HepG2 (cell line): ENCODE measurements at regions not wholly inside any gene's neighbourhood (a gene's known extent, or its start where the extent isn't known, plus 50 kb on each side); places are given as distances from the start of the nearest gene placed in this dataset.

ENCODE experiments used
- ATAC-seq: fragments of 200-7000 bp; cut with Tn5 transposase; 3 replicates; pipeline ENCODE4 v1.9.1; 2020; ENCODE audit warnings: mild to moderate bottlenecking, moderate library complexity
- BruUV-seq: library from RNA; stranded (reverse); fragments of 400-500 nt; replicated peaks from 2 replicates; lab custom pipeline; 2021; lab: Mats Ljungman, UMichigan
- CTCF ChIA-PET: fragments of 300-600 bp; formaldehyde crosslinking; extraction: SDS; loops from one replicate; lab custom pipeline; 2021; ENCODE audit warnings: low total read pairs, inconsistent platforms, low intra/inter-chr PET ratio; lab: Yijun Ruan, JAX
- POLR2A ChIA-PET: fragments of 350-600 bp; sonication (Branson Sonifier 250); formaldehyde crosslinking; loops from one replicate; lab custom pipeline; 2020; ENCODE audit warnings: antibody characterized with exemption, inconsistent platforms; lab: Yijun Ruan, JAX
- DNase-seq: peaks from one replicate; pipeline ENCODE4 v3.0.0-alpha.2; 2015; ENCODE audit warnings: low spot score
- FAIRE-seq: peaks from 3 replicates; lab custom pipeline; 2011; peaks lifted over from hg19 to GRCh38; lab: Jason Lieb, UNC
- H2AFZ ChIP-seq: one replicate; pipeline ENCODE4 v1.6.1; 2011; ENCODE audit warnings: low read length, inconsistent platforms
- H3K27ac ChIP-seq: fragments of 300-600 bp; 3 replicates; pipeline ENCODE4 v1.8.0; 2011; ENCODE audit warnings: mixed run types, mild to moderate bottlenecking, mixed read lengths, low read length, inconsistent platforms; ENCODE audit not compliant: insufficient read depth; ENCODE audit errors: extremely low read length
- H3K27me3 ChIP-seq, 2 experiments: fragments of 200-600 bp in 1 of 2; 2 replicates in 1 of 2; 3 replicates in 1 of 2; pipeline versions ENCODE4 v1.6.0 to v1.8.0; 2011; ENCODE audit warnings: low read length in 2 of 2, mild to moderate bottlenecking in 2 of 2, moderate library complexity in 2 of 2, inconsistent platforms in 1 of 2; ENCODE audit not compliant: insufficient read depth in 2 of 2, control insufficient read depth in 1 of 2
- H3K36me3 ChIP-seq, 2 experiments: fragments of 200-600 bp in 1 of 2; replicated peaks in 1 of 2; 2 replicates in 1 of 2; 3 replicates in 1 of 2; pipeline versions ENCODE4 v1.5.1 to v1.8.0; 2011; ENCODE audit warnings: low read length in 2 of 2, inconsistent platforms in 1 of 2; ENCODE audit not compliant: insufficient read depth in 2 of 2, control insufficient read depth in 1 of 2
- H3K4me1 ChIP-seq: 2 replicates; pipeline ENCODE4 v1.5.1; 2012; ENCODE audit warnings: low read length, inconsistent platforms; ENCODE audit not compliant: insufficient read depth
- H3K4me2 ChIP-seq: 2 replicates; pipeline ENCODE4 v1.6.0; 2011; ENCODE audit warnings: low read depth, low read length, inconsistent platforms
- H3K4me3 ChIP-seq, 3 experiments: fragments of 200-600 bp in 1 of 3; sonication (generic), shearing (Covaris generic) in 1 of 3; replicated peaks in 1 of 3; 2 replicates each; pipeline ENCODE4 v1.5.1; 2011 to 2016; ENCODE audit warnings: low read length in 3 of 3, inconsistent platforms in 2 of 3, low read depth in 2 of 3, mild to moderate bottlenecking in 2 of 3, control low read depth in 1 of 3, mixed read lengths in 1 of 3; ENCODE audit not compliant: insufficient read depth in 1 of 3
- H3K79me2 ChIP-seq: one replicate; pipeline ENCODE4 v1.6.1; 2011; ENCODE audit warnings: low read length, inconsistent platforms; ENCODE audit not compliant: insufficient read depth
- H3K9ac ChIP-seq: 2 replicates; pipeline ENCODE4 v1.6.0; 2011; ENCODE audit warnings: mild to moderate bottlenecking, low read depth, low read length, inconsistent platforms; ENCODE audit not compliant: insufficient read depth
- H3K9me3 ChIP-seq: 2 replicates; pipeline ENCODE4 v1.5.1; 2012; ENCODE audit warnings: mild to moderate bottlenecking, low read length
- H4K20me1 ChIP-seq: 2 replicates; pipeline ENCODE4 v1.6.0; 2011; ENCODE audit warnings: inconsistent platforms, mild to moderate bottlenecking, low read length, moderate library complexity; ENCODE audit not compliant: insufficient read depth
- CEBPG ChIP-seq: IDR thresholded peaks from 2 replicates; pipeline ENCODE4 v1.6.1; 2016
- NFYC ChIP-seq: IDR thresholded peaks from 2 replicates; pipeline ENCODE4 v1.6.1; 2016; ENCODE audit warnings: missing genetic modification reagents, missing compliant biosample characterization
- ZNF20 ChIP-seq: sonication (generic); formaldehyde crosslinking; IDR thresholded peaks from 2 replicates; pipeline ENCODE4 v1.4.0; 2020; ENCODE audit warnings: mild to moderate bottlenecking, moderate library complexity, missing genetic modification reagents
- WGBS: methylation state at CpG from one replicate; pipeline ENCODE4 v1.1.6; 2017; ENCODE audit warnings: low lambda C conversion rate; 5-methylcytosine and 5-hydroxymethylcytosine counted together
- in situ Hi-C: cut with HindIII; loops from 2 replicates; pipeline ENCODE4 v1.10.0; 2017; ENCODE audit warnings: low pct_unique_long_range_greater_than_20kb; ENCODE audit not compliant: extremely low pct_ligation_motif_present
- intact Hi-C: fragments of 100-400 bp; cut with micrococcal nuclease; formaldehyde crosslinking; loops from one replicate; pipeline ENCODE4 v1.10.0; 2022; ENCODE audit not compliant: unreplicated experiment
- TF ChIP-seq, protein P1 (sequence below): sonication (generic); formaldehyde crosslinking; IDR thresholded peaks from 2 replicates; pipeline ENCODE4 v1.4.0; 2020; ENCODE audit warnings: mild to moderate bottlenecking, missing genetic modification reagents, borderline replicate concordance
- TF ChIP-seq, protein P2 (sequence below): sonication (generic); formaldehyde crosslinking; IDR thresholded peaks from 2 replicates; pipeline ENCODE4 v1.5.0; 2020; ENCODE audit warnings: mild to moderate bottlenecking, missing genetic modification reagents
- TF ChIP-seq, protein P3 (sequence below): sonication (generic); formaldehyde crosslinking; IDR thresholded peaks from 2 replicates; pipeline ENCODE4 v1.4.0; 2020; ENCODE audit warnings: missing genetic modification reagents, borderline replicate concordance
- TF ChIP-seq, protein P4 (sequence below): sonication (generic); formaldehyde crosslinking; IDR thresholded peaks from 2 replicates; pipeline ENCODE4 v1.9.0; 2022; ENCODE audit warnings: missing genetic modification reagents, mild to moderate bottlenecking, borderline replicate concordance
- TF ChIP-seq, protein P5 (sequence below): sonication (generic); formaldehyde crosslinking; IDR thresholded peaks from 2 replicates; pipeline ENCODE4 v1.5.0; 2020; ENCODE audit warnings: missing genetic modification reagents, mild to moderate bottlenecking, borderline replicate concordance

DNA sequence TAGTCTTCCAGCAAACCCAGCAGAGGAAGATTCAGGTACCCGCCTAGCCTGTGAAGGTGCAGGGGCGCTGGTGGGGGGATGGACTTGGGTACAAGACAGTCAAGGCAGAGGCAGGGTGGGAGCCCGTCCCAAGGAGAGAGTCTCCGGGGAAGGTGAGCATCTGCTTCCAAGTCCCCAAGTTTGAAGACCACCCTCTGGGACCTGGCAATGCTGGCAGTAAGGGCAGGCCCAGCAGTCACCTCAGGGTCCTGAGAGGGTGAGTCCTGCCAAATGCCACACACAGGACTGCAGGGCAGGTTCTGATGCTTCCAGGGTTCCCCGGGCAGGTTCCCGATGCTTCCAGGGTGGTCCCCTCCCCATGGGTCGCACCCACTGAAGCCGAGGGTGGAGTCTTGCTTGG is 261.8 kb upstream of the IRX1 start (continued):
- TF ChIP-seq, protein P1, sequence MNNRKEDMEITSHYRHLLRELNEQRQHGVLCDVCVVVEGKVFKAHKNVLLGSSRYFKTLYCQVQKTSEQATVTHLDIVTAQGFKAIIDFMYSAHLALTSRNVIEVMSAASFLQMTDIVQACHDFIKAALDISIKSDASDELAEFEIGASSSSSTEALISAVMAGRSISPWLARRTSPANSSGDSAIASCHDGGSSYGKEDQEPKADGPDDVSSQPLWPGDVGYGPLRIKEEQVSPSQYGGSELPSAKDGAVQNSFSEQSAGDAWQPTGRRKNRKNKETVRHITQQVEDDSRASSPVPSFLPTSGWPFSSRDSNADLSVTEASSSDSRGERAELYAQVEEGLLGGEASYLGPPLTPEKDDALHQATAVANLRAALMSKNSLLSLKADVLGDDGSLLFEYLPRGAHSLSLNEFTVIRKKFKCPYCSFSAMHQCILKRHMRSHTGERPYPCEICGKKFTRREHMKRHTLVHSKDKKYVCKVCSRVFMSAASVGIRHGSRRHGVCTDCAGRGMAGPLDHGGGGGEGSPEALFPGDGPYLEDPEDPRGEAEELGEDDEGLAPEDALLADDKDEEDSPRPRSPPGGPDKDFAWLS (CRISPR knock-in tag), result no peak
- TF ChIP-seq, all 625 proteins: peak for 0

DNA sequence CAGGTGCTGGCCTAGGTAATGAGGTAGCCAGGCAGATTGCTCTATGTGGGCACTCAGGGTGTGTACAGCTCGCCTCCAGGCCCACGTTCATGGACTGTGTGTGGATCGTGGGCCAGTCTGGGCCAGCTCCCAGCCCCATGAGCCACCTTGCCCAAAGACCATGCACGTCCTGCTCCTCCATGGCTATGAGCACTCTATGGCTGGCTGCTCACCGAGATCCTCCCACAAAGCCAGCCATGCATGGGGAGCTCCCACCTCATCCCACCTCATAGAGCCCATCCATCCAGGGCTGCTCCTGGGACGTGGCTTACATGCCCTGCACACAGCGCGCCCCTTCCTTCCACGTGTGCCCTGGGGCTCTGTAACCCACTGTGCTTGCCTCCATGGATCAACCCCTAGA is 262.5 kb upstream of the IRX1 start:
- no peaks in the 10 kb centered on the region for H3K9me3 ChIP-seq
- H3K4me1 ChIP-seq, result no peaks in the 10 kb centered on the region
- CTCF ChIA-PET, result no interaction called here
- POLR2A ChIA-PET, result no interaction called here
- H3K79me2 ChIP-seq, result no peaks in the 10 kb centered on the region
- no peak overlapping the region for H3K4me2 ChIP-seq
- H3K36me3 ChIP-seq, result no peaks in the 10 kb centered on the region
- in situ Hi-C loops (no loop called here), intact Hi-C loops (no loop called here)
- no peak for DNase-seq
- H4K20me1 ChIP-seq, result no peaks in the 10 kb centered on the region
- BruUV-seq, result no TSS peak
- 0% methylated on average over 4 of the region's 9 CpGs for WGBS
- peaks cover 0 to 7% of the 10 kb centered on the region in 2 experiments; a peak in 2 of 5 replicates for H3K27me3 ChIP-seq
- no peak for TF ChIP-seq CEBPG (CRISPR knock-in tag)
- TF ChIP-seq, protein P2, sequence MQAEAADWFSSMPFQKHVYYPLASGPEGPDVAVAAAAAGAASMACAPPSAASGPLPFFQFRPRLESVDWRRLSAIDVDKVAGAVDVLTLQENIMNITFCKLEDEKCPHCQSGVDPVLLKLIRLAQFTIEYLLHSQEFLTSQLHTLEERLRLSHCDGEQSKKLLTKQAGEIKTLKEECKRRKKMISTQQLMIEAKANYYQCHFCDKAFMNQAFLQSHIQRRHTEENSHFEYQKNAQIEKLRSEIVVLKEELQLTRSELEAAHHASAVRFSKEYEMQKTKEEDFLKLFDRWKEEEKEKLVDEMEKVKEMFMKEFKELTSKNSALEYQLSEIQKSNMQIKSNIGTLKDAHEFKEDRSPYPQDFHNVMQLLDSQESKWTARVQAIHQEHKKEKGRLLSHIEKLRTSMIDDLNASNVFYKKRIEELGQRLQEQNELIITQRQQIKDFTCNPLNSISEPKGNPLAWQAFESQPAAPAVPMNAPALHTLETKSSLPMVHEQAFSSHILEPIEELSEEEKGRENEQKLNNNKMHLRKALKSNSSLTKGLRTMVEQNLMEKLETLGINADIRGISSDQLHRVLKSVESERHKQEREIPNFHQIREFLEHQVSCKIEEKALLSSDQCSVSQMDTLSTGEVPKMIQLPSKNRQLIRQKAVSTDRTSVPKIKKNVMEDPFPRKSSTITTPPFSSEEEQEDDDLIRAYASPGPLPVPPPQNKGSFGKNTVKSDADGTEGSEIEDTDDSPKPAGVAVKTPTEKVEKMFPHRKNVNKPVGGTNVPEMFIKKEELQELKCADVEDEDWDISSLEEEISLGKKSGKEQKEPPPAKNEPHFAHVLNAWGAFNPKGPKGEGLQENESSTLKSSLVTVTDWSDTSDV (CRISPR knock-in tag), result no peak
- no peak for TF ChIP-seq NFYC (CRISPR knock-in tag)
- TF ChIP-seq, protein P3, sequence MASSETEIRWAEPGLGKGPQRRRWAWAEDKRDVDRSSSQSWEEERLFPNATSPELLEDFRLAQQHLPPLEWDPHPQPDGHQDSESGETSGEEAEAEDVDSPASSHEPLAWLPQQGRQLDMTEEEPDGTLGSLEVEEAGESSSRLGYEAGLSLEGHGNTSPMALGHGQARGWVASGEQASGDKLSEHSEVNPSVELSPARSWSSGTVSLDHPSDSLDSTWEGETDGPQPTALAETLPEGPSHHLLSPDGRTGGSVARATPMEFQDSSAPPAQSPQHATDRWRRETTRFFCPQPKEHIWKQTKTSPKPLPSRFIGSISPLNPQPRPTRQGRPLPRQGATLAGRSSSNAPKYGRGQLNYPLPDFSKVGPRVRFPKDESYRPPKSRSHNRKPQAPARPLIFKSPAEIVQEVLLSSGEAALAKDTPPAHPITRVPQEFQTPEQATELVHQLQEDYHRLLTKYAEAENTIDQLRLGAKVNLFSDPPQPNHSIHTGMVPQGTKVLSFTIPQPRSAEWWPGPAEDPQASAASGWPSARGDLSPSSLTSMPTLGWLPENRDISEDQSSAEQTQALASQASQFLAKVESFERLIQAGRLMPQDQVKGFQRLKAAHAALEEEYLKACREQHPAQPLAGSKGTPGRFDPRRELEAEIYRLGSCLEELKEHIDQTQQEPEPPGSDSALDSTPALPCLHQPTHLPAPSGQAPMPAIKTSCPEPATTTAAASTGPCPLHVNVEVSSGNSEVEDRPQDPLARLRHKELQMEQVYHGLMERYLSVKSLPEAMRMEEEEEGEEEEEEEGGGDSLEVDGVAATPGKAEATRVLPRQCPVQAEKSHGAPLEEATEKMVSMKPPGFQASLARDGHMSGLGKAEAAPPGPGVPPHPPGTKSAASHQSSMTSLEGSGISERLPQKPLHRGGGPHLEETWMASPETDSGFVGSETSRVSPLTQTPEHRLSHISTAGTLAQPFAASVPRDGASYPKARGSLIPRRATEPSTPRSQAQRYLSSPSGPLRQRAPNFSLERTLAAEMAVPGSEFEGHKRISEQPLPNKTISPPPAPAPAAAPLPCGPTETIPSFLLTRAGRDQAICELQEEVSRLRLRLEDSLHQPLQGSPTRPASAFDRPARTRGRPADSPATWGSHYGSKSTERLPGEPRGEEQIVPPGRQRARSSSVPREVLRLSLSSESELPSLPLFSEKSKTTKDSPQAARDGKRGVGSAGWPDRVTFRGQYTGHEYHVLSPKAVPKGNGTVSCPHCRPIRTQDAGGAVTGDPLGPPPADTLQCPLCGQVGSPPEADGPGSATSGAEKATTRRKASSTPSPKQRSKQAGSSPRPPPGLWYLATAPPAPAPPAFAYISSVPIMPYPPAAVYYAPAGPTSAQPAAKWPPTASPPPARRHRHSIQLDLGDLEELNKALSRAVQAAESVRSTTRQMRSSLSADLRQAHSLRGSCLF, result no peak
- no peak for TF ChIP-seq ZNF20
- TF ChIP-seq, protein P4, sequence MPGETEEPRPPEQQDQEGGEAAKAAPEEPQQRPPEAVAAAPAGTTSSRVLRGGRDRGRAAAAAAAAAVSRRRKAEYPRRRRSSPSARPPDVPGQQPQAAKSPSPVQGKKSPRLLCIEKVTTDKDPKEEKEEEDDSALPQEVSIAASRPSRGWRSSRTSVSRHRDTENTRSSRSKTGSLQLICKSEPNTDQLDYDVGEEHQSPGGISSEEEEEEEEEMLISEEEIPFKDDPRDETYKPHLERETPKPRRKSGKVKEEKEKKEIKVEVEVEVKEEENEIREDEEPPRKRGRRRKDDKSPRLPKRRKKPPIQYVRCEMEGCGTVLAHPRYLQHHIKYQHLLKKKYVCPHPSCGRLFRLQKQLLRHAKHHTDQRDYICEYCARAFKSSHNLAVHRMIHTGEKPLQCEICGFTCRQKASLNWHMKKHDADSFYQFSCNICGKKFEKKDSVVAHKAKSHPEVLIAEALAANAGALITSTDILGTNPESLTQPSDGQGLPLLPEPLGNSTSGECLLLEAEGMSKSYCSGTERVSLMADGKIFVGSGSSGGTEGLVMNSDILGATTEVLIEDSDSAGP (CRISPR knock-in tag), result no peak
- TF ChIP-seq, protein P5, sequence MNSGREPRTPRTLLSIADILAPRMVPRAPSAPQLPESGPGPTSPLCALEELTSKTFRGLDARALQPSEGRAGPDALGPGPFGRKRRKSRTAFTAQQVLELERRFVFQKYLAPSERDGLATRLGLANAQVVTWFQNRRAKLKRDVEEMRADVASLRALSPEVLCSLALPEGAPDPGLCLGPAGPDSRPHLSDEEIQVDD (CRISPR knock-in tag), result no peak
- TF ChIP-seq, all 625 proteins: peak for 0
- no peak overlapping the region for H3K4me3 ChIP-seq
- FAIRE-seq, result no peak
- ATAC-seq, result no peak; the same call in 2 of the 3 replicates
- H3K27ac ChIP-seq, result no peak overlapping the region
- no peak overlapping the region for H2AFZ ChIP-seq
- no peak overlapping the region for H3K9ac ChIP-seq
